Keratinocyte (primary cell): ENCODE measurements at regions not wholly inside any gene's neighbourhood (a gene's known extent, or its start where the extent isn't known, plus 50 kb on each side); places are given as distances from the start of the nearest gene placed in this dataset.

ENCODE experiments used
- DNase-seq: peaks from one replicate; pipeline ENCODE4 v3.0.0-alpha.2; 2011; ENCODE audit warnings: low read depth, missing footprints, low spot score
- FAIRE-seq: peaks from 2 replicates; lab custom pipeline; 2011; peaks lifted over from hg19 to GRCh38; lab: Jason Lieb, UNC
- H2AFZ ChIP-seq: 2 replicates; pipeline ENCODE4 v1.6.0; 2012; ENCODE audit warnings: low read length, control low read depth, inconsistent platforms; ENCODE audit not compliant: control insufficient read depth
- H3K27ac ChIP-seq: 2 replicates; pipeline ENCODE4 v1.5.1; 2011; ENCODE audit warnings: low read length; ENCODE audit not compliant: control insufficient read depth, insufficient read depth
- H3K27me3 ChIP-seq: 3 replicates; pipeline ENCODE4 v1.6.0; 2011; ENCODE audit warnings: low read length; ENCODE audit not compliant: control insufficient read depth, insufficient read depth; ENCODE audit errors: extremely low read depth
- H3K36me3 ChIP-seq, 2 experiments: 2 replicates in 1 of 2; 3 replicates in 1 of 2; pipeline ENCODE4 v1.5.1; 2011; ENCODE audit warnings: low read length in 2 of 2, mild to moderate bottlenecking in 1 of 2; ENCODE audit not compliant: control insufficient read depth in 2 of 2, insufficient read depth in 2 of 2; ENCODE audit errors: extremely low read depth in 1 of 2
- H3K4me1 ChIP-seq: 3 replicates; pipeline ENCODE4 v1.5.1; 2011; ENCODE audit warnings: low read length; ENCODE audit not compliant: control insufficient read depth, insufficient read depth; ENCODE audit errors: extremely low read depth
- H3K4me2 ChIP-seq: 3 replicates; pipeline ENCODE4 v1.6.0; 2011; ENCODE audit warnings: low read depth, low read length; ENCODE audit not compliant: control insufficient read depth, insufficient read depth; ENCODE audit errors: extremely low read depth
- H3K4me3 ChIP-seq, 3 experiments: fragments of 200-600 bp in 1 of 3; sonication (generic) in 1 of 3; 2 replicates in 2 of 3; 3 replicates in 1 of 3; pipeline ENCODE4 v1.5.1; 2011 to 2016; ENCODE audit warnings: low read length in 3 of 3, mild to moderate bottlenecking in 3 of 3, control low read depth in 2 of 3, inconsistent platforms in 1 of 3, low read depth in 1 of 3, mixed read lengths in 1 of 3, mixed run types in 1 of 3, moderate library complexity in 1 of 3; ENCODE audit not compliant: control insufficient read depth in 2 of 3, insufficient read depth in 2 of 3; ENCODE audit errors: extremely low read depth in 1 of 3
- H3K79me2 ChIP-seq: 2 replicates; pipeline ENCODE4 v1.6.0; 2012; ENCODE audit warnings: low read length; ENCODE audit not compliant: control insufficient read depth, insufficient read depth
- H3K9ac ChIP-seq: 3 replicates; pipeline ENCODE4 v1.6.0; 2011; ENCODE audit warnings: low read length; ENCODE audit not compliant: control insufficient read depth, insufficient read depth; ENCODE audit errors: extremely low read depth
- H3K9me1 ChIP-seq: 3 replicates; pipeline ENCODE4 v1.6.0; 2011; ENCODE audit warnings: low read length; ENCODE audit not compliant: control insufficient read depth, insufficient read depth; ENCODE audit errors: extremely low read depth
- H3K9me3 ChIP-seq: 2 replicates; pipeline ENCODE4 v1.5.1; 2012; ENCODE audit warnings: low read depth, low read length; ENCODE audit not compliant: control insufficient read depth
- H4K20me1 ChIP-seq: 3 replicates; pipeline ENCODE4 v1.6.0; 2011; ENCODE audit warnings: low read length; ENCODE audit not compliant: control insufficient read depth, insufficient read depth; ENCODE audit errors: extremely low read depth
- EZH2 ChIP-seq: IDR thresholded peaks from one replicate; pipeline ENCODE4 v1.6.1; 2012; ENCODE audit warnings: inconsistent platforms, mild to moderate bottlenecking, low read length, moderate library complexity
- dilution Hi-C: fragments of 300-500 bp; cut with MboI; formaldehyde crosslinking; loops from one replicate; pipeline ENCODE4 v1.7.0; 2020; ENCODE audit warnings: low sequenced_read_pairs; ENCODE audit not compliant: extremely low pct_ligation_motif_present
- TF ChIP-seq, protein P1 (sequence below), 3 experiments: IDR thresholded peaks in 1 of 3; conservative IDR thresholded peaks in 1 of 3; optimal IDR thresholded peaks in 1 of 3; 2 replicates in 2 of 3; 3 replicates in 1 of 3; pipeline versions ENCODE3 to v1.5.1; 2011; ENCODE audit warnings: low read length in 3 of 3, mild to moderate bottlenecking in 3 of 3, moderate library complexity in 2 of 3, control low read depth in 1 of 3, inconsistent platforms in 1 of 3; ENCODE audit not compliant: insufficient read depth in 2 of 3; ENCODE audit errors: extremely low read depth in 1 of 3

DNA sequence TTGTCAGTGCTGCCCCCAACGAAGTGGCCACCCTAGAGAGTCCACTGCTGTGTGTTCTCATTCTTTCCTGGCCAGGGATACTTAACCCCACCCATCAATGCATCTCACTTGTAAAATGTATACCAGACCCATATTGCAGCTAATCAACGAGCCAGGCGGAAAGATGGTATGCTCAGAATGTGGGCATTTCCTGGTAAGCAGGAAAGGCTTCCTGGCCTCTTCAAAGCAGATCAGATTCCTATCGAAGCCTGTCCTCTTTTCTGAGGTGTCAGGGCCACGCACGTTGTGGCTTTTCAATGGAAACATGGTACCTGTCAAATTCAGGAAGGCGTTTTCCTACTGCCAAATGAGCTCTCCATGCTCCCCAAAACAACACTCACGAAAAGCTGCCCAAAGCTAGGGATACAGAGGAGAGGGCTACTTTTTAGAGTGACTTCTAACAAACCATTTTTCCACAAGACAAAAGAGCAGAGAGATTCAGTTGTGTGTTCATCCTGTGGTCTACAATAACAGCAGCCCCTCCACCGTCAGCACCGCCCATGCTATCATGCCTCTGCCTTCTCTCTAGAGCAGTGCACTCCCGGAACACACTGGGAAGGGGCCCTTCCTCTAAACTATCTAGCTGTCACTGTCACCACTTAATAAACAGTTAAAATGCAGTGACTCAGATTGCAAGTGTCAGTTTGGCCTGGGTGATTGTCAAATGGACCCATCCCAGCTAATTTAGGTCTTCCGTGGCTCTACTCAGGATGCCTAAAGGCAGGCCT lies 535.1 kb downstream of the RNF144A start:
- no peaks in the 10 kb centered on the region for H3K27me3 ChIP-seq

DNA sequence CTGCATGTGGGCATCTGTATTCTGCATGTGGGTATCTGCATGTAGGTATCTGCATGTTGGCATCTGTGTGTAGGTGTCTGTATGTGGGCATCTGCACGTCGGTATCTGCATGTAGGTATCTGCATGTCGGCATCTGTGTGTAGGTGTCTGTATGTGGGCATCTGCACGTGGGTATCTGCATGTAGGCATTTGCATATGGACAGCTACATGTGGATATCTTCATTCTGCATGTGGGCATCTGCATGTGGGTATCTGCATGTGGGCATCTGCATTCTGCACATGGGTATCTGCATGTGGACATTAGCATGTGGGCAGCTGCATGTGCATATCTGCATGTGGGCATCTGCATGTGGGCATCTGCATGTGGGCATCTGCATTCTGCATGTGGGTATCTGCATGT lies 537.4 kb downstream of the RNF144A start:
- Histone ChIP-seq H3K79me2 (no peaks in the 10 kb centered on the region), H3K9me3 (no peaks in the 10 kb centered on the region), H3K36me3 (no peaks in the 10 kb centered on the region), H3K4me3 (no peak overlapping the region), H3K9me1 (no peaks in the 10 kb centered on the region), H3K9ac (no peak overlapping the region), H2AFZ (no peak overlapping the region), H3K27ac (no peak overlapping the region), H3K4me2 (no peak overlapping the region), H3K4me1 (no peaks in the 10 kb centered on the region), H4K20me1 (no peaks in the 10 kb centered on the region), H3K27me3 (no peaks in the 10 kb centered on the region)
- DNase-seq (no peak), FAIRE-seq (no peak)
- dilution Hi-C loops: no loop called here
- TF ChIP-seq EZH2: no peak
- TF ChIP-seq, protein P1, sequence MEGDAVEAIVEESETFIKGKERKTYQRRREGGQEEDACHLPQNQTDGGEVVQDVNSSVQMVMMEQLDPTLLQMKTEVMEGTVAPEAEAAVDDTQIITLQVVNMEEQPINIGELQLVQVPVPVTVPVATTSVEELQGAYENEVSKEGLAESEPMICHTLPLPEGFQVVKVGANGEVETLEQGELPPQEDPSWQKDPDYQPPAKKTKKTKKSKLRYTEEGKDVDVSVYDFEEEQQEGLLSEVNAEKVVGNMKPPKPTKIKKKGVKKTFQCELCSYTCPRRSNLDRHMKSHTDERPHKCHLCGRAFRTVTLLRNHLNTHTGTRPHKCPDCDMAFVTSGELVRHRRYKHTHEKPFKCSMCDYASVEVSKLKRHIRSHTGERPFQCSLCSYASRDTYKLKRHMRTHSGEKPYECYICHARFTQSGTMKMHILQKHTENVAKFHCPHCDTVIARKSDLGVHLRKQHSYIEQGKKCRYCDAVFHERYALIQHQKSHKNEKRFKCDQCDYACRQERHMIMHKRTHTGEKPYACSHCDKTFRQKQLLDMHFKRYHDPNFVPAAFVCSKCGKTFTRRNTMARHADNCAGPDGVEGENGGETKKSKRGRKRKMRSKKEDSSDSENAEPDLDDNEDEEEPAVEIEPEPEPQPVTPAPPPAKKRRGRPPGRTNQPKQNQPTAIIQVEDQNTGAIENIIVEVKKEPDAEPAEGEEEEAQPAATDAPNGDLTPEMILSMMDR (optimal IDR thresholded peaks at IDR 0.05 in 1 of 3, IDR thresholded peaks at IDR 0.05 in 1 of 3, conservative IDR thresholded peaks at IDR 0.05 in 1 of 3; ENCODE audit: extremely low read depth in 1 of 3, insufficient read depth in 2 of 3, low read length in 3 of 3): no peak

More for the DNA sequence above, 535.1 kb downstream of the RNF144A start:
- H3K9ac ChIP-seq: no peak overlapping the region
- H3K36me3 ChIP-seq: no peaks in the 10 kb centered on the region
- H3K9me1 ChIP-seq: no peaks in the 10 kb centered on the region
- dilution Hi-C loops: no loop called here
- H3K27ac ChIP-seq: no peak overlapping the region
- H3K79me2 ChIP-seq: no peaks in the 10 kb centered on the region
- H3K4me1 ChIP-seq: no peaks in the 10 kb centered on the region
- no peak overlapping the region for H3K4me3 ChIP-seq
- TF ChIP-seq, protein P1 (optimal IDR thresholded peaks at IDR 0.05 in 1 of 3, IDR thresholded peaks at IDR 0.05 in 1 of 3, conservative IDR thresholded peaks at IDR 0.05 in 1 of 3; ENCODE audit: extremely low read depth in 1 of 3, insufficient read depth in 2 of 3, low read length in 3 of 3): no peak
- no peaks in the 10 kb centered on the region for H3K9me3 ChIP-seq
- DNase-seq (no peak), FAIRE-seq (no peak)
- H4K20me1 ChIP-seq: no peaks in the 10 kb centered on the region
- no peak overlapping the region for H2AFZ ChIP-seq
- no peak overlapping the region for H3K4me2 ChIP-seq
